SKM-1 (cell line): ENCODE measurements at regions not wholly inside any gene's neighbourhood (a gene's known extent, or its start where the extent isn't known, plus 50 kb on each side); places are given as distances from the start of the nearest gene placed in this dataset.
"Not testable (repeated sequence)": the region's sequence is repeated elsewhere in the genome, so short reads cannot be mapped to it uniquely, and the experiment has no call there.

Experiments
- DNase-seq: peaks from one replicate; lab custom pipeline; 2025; ENCODE audit not compliant: unreplicated experiment; lab: John Stamatoyannopoulos, UW

- DNase-seq = no peak
Measured at GRCh38 chr1:67908250-67908936, 75.1 kb upstream of the GNG12 start.

GRCh38 chr1:67907467-67907866 lies 74.2 kb upstream of the GNG12 start:
- not testable (repeated sequence) for DNase-seq

GRCh38 chr1:67906015-67906414 lies 72.7 kb upstream of the GNG12 start:
- not testable (repeated sequence) for DNase-seq

- DNase-seq = not testable (repeated sequence)
Measured at GRCh38 chr1:67902546-67903223, 69.4 kb upstream of the GNG12 start.

GRCh38 chr1:67898033-67898726 lies 64.9 kb upstream of the GNG12 start:
- DNase-seq = no peak

- DNase-seq = no peak
Measured at GRCh38 chr1:67897270-67897949, 64.1 kb upstream of the GNG12 start.

- DNase-seq = no peak
Measured at GRCh38 chr1:67896826-67897225, 63.6 kb upstream of the GNG12 start.

GRCh38 chr1:67894981-67895735 lies 61.9 kb upstream of the GNG12 start:
- no peak for DNase-seq

- no peak for DNase-seq
Measured at GRCh38 chr1:67893126-67893495, 59.8 kb upstream of the GNG12 start.

- DNase-seq = no peak
Measured at GRCh38 chr1:67892476-67893125, 59.3 kb upstream of the GNG12 start.

- no peak for DNase-seq
Measured at GRCh38 chr1:67890857-67891256, 57.6 kb upstream of the GNG12 start.

GRCh38 chr1:67889953-67890567 lies 56.8 kb upstream of the GNG12 start:
- peak; percentile 53 for DNase-seq

GRCh38 chr1:67889466-67889865 lies 56.2 kb upstream of the GNG12 start:
- DNase-seq = no peak

- no peak for DNase-seq
Measured at GRCh38 chr1:67888216-67889106, 55.2 kb upstream of the GNG12 start.

GRCh38 chr1:67887146-67887545 lies 53.9 kb upstream of the GNG12 start:
- no peak for DNase-seq

- peak; percentile 71 for DNase-seq
Measured at GRCh38 chr1:67886076-67886475, 52.8 kb upstream of the GNG12 start.

GRCh38 chr1:67883069-67883468 lies 49.8 kb upstream of the GNG12 start:
- no peak for DNase-seq
